GM18858 (cell line): ENCODE measurements at regions not wholly inside any gene's neighbourhood (a gene's known extent, or its start where the extent isn't known, plus 50 kb on each side); places are given as distances from the start of the nearest gene placed in this dataset.
"Not testable (repeated sequence)": the region's sequence is repeated elsewhere in the genome, so short reads cannot be mapped to it uniquely, and the experiment has no call there.

Source experiments
- ATAC-seq: cut with Tn5 transposase; IDR thresholded peaks from one replicate; pipeline ENCODE4 v1.9.1; 2021; ENCODE audit not compliant: unreplicated experiment

DNA sequence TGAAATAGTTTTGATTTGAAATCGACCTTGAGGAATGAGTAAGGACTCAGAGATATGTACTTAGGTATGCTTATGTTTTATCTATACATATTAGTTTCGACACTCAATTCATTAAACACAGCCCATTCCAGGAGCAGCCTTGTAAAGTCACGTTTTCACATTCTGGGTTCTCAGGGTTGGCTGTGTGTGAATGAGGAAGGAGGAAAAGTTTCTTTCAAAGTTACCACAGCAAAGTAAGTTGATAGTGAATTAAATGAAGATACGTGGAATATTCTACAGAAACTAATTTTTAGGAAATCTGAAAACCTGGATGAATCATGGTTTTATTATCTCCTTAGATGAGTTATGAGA lies 133.5 kb downstream of the C3orf38 start:
- no peak for ATAC-seq

DNA sequence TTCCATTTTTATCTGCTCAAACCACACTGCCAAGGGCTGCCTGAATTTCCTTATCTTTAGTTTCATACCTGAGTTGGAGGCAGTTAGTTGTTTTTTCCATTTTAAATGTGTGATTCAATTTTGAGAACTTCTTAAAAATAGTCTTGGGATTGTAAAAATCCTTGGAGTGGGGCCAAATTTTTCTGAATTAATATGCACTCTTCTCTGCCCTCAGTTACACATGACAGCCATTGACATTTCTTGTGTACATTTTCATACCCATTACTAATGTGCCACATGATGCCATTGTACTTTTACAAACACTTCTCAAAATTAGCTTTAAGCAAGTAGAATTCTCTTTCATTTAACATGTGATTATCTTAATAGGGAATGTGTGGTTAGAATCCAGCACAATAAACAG lies 141.7 kb downstream of the C3orf38 start:
- no peak for ATAC-seq

DNA sequence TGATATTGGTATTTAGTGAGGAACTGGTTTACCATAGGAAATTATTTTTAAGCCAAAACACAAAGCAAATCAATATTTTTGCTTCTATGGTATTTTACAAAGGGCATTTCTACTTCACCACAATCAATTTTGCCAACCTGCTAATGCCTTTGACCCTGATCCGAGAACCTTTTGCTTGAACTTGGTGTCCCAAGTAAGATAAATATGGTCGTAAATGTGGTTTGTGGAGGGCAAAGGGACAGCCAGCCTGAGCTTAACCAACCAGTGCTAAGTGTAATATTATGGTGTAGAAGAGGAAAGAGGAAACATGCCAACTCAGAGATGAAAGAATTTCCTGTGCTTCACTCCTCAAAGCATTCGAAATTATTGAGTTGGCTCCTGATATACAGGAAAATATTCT lies 148.4 kb downstream of the C3orf38 start:
- no peak for ATAC-seq

DNA sequence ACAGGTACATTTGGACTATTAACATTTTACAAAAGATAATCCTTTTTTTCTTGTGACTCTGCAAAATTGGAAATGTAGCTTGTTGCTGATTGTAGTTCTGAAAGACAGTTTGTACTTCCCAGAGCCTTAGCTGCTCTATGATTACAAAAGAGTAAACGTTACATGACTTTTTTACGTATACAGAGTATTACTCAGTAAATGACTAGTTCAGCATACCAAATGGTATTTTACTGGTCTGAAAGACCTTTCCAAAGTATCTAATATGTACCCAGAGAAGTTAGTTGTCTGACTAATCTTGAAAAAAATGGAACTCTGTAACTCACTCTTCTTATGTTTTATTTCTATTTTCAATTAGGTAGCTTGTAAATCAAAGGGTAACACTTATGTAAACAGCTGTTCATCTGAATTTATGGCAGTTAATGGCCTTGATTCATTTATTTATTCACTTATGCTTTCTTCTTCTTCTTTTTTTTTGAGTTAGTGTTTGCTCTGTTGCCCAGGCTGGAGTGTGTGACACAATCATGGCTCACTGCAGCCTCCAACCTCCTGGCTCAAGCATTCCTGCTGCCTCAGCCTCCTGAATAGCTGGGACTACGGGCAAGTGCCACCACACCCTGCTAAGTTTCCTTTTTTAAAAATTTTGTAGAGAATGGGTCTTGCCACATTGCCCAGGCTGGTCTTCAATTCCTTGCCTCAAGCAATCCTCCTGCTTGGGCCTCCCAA lies 151.7 kb downstream of the C3orf38 start:
- no peak for ATAC-seq

DNA sequence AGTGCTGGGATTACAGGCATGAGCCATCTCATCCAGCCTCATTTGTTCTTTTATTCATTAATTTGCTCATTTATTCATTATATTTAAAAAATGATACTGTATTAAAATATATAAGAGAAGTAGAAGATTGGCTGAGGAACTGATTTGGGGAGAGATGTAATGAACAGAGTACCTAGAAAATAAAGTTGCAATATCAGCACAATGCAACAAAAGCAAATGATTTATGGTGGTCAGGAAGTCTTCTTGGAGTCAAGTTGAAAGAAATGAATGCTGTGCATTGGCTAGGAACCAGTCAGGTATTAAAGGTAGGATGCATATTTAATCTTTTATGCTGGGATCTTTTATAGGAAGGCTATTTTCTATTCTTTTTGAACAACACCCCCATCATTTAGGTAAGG lies 152.2 kb downstream of the C3orf38 start:
- no peak for ATAC-seq

DNA sequence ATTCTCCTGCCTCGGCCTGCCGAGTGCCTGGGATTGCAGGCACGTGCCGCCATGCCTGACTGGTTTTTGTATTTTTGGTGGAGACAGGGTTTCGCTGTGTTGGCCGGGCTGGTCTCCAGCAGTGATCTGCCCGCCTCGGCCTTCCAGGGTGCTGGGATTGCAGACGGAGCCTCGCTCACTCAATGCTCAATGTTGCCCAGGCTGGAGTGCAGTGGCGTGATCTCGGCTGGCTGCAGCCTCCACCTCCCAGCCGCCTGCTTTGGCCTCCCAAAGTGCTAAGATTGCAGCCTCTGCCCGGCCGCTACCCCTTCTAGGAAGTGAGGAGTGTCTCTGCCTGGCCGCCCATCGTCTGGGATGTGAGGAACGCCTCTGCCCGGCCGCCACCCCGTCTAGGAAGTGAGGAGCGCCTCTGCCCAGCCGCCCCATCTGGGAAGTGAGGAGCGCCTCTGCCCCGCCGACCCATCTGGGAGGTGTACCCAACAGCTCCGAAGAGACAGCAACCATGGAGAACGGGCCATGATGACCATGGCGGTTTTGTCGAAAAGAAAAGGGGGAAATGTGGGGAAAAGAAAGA lies 153.7 kb downstream of the C3orf38 start:
- ATAC-seq, result not testable (repeated sequence)

DNA sequence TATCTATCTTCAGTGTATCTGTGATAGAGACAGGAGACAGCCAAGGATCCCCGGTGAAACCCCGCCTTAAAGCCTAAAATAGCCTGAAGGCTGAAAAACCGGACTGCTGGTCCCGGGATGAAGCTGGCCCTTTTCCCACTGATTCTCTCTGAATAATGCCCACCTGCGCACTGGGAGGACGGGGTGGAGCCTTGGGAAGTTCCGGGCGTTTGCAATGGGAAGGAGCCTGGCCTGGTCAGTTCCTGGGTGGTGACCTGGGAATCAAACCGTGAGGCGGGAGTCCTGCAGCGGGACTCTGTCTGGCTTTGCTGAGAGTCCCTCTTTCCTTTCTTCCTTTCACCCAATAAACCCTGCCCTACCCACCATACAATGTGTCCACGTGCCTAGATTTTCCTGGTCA lies 157.9 kb downstream of the C3orf38 start:
- ATAC-seq, result no peak

DNA sequence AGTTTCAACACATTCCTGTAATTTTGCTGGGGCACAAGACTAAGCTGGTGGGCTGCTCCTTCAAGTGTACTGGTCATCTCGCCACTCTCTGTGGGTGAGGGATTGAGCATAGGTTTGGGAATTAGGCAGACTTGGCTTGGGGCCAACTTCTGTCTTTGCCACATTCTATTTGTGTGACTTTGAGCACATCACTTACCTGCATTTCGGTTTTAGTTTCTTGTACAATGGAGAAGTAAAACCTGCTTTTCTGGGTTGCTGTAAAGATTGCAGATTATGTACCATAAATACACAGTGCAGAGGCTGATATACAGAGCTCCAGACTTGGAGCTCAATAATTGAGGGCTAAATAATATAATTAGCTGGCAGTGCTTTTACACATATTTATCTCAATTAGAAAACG lies 162.1 kb downstream of the C3orf38 start:
- ATAC-seq, result no peak

DNA sequence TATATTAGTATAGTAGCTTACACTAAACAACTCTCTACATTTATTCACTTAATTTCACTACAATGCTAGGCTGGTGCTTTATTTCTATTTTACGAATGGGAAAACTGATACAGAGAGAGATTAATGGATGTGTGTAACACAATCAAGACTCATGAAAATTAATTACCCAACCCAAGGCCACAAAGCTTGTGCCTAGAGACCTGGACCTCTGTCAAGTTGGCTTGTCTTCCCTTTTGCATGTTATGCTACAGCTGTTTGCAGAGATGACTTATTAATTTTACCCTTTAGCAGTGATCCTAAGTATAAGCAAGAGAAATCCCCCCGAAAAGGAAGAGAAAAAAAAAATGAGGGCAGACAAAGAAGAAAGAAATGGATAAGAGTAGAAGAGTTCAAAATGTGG lies 162.5 kb downstream of the C3orf38 start:
- no peak for ATAC-seq

DNA sequence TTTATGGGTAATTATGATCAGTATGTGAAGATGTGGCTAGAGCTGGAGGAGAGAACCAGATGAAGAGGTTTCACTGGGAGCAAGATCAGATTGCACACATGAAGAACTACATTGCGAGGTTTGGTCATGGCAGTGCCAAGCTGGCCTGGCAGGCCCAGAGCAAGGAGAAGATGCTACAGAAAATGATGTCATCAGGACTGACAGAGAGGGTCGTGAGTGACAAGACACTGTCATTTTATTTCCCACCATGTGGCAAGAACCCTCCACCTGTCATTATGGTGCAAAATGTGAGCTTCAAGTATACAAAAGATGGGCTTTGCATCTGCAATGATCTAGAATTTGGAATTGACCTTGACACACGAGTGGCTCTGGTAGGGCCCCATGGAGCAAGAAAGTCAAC lies 168.3 kb downstream of the C3orf38 start:
- no peak for ATAC-seq

DNA sequence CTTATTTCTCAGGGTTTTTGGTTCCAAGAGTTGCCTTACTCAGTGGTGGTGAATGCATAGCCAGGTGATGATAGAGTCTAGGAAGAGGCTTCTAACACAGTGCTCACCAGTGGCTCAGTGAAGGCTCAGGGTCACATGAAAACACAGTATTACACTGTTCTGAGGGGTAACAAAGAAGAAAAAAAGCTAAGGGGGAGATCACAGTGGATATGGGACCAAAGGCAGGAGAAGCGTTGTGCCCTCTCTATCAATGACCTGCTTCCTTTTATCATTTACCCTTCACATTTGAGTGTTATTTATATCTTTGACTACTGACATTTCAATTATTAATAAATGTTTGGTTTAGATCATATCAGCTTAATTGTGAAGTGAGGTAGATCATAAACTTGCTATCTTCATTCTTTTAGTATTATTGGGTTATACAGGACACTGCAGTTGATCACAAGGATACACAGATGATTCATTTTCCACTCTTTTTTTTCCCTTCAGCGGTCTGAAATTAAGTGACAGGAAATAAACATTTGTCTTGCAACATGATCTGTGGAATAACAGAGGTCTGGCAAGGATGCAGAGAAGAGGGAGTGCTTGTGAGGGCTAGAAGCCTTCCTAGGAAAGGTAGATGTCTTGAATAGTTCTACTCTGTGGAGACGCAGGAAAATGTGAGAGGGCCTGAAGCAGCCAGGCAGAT lies 171.7 kb downstream of the C3orf38 start:
- no peak for ATAC-seq

DNA sequence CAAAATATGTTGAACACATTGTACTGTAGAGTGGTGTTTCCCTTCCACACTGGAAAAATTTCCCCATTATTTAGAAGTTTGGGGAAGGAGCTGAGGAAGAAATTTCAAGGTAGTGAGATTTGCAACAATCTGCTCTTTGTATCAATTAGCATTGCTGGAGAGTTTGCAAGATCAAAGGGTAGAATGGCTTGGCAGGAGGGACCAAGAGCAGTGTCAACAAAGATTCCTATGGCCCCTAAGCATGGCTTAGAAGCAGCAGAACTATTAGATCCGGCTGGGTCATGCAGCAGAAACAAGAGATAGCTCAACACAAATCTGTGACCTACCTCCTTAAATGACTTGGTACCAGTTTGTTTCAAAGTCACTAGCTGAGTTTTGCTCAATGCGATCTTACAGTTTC lies 175.0 kb downstream of the C3orf38 start:
- ATAC-seq, result no peak

DNA sequence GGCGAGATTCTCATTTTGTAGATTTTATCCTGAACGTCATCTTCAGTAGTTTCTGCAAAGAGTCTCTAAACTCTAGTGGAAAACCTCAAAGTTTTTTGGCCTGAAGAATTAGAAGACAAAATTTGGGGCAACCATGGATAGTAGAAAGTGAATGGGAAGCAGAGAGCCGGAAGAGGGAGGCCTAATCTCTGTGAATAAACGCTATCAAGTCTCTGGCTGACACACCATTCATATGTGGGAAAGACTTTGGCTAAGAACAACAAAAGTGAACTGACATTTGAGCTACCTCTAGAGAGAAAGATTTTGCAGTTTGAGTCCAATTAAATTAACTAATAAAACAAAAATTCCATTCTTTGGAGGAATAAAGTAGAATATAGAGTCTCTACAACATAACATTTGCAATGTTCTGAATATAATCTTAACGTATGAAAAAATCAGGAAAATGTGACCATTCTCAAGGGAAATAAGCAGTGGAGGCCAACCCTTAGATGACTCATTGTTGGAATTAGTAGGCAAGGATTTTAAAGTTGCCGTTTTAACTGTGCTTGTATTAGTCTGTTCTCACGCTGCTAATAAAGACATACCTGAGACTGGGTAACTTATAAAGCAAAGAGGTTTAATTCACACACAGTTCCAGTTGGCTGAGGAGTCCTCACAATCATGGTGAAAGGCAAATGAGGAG lies 184.6 kb downstream of the C3orf38 start:
- no peak for ATAC-seq

DNA sequence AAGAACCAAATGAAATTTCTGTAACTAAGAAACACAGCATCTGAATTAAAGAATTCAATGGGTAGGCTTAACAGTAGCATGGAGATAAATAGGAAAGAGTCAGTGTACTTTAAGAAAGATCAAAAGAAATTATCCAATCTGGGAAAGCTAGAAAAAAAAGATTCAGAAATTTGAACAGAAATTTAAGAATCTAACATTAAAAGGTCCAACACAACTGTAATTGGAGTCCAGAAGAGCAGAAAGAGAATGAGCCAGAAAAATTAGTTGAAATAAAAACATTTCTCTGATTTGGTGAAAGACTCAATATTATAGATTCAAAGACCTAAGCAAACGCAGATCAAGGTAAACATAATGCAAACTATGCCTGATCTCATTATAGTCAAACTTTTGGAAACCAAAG lies 187.1 kb downstream of the C3orf38 start:
- ATAC-seq, result no peak

DNA sequence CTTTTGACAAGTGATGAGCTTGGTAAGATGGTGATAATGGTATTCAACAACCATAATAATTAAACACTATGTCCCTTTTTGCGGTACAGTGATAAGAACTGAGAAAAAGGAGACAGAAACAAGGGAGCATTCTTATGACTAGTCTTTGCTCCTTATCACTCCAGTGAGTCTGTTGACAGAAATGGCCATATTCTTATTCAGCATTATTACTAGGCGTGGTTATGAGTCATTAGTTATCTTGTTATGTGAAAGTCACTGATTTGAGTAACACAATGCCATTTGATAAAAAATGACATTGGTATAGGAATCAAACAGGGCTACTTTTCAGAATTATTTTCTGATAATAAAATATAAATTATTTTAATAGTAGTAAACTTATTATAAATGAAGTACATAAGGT lies 193.5 kb downstream of the C3orf38 start:
- ATAC-seq, result no peak

DNA sequence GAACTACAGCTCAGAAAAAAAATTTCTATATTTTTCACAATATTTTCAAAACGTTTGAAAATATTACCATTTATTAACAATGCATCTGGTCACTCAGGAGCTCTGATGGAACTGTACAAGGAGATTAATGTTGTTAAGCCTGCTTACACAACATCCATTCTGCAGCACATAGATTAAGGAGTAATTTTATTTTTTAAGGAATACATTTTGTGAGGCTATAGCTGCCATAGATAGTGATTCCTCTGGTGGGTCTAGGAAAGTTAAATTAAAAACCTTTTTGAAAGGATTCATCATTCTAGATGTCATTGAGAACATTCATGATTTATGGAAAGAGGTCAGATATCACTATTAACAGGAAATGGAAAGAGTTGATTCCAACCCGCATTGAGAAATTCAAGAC lies 196.9 kb downstream of the C3orf38 start:
- no peak for ATAC-seq

DNA sequence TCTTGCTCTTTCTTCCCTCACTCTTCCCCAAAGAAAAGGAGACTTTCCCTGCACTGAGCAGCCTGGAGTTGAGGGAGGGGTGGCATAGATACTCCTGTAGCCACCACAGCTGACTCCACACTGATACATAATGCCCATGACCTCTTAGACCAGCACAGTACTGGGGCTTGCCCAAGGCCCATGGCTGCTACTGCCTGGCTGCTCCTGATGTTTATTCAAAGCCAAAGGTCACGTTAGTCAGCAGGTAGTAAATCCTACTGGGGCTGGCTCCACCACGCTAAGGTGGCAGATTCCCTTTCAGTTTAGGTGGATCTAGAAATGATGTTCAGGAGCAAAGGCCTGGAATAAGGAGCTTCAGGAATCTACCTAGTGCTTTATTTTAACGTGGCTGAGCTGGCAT lies 212.7 kb downstream of the C3orf38 start:
- no peak for ATAC-seq

DNA sequence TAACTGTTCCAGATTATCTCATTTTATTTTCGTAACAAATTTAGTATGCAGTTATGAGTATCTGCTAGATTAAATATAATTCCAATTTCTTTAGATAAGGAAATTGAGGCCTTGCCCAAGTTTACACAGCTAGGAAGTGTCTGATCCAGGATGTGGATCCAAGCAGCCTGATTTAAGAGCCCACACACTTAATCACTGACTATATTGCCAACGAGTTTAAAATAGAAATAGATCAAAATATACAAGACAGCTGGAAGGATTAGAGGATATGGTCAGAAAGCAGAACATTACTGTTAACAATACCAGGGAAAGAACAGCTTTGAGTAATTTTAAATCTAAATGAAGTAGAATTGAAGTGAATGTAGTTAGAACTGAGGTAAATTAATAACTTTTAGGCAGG lies 215.2 kb downstream of the C3orf38 start:
- no peak for ATAC-seq

DNA sequence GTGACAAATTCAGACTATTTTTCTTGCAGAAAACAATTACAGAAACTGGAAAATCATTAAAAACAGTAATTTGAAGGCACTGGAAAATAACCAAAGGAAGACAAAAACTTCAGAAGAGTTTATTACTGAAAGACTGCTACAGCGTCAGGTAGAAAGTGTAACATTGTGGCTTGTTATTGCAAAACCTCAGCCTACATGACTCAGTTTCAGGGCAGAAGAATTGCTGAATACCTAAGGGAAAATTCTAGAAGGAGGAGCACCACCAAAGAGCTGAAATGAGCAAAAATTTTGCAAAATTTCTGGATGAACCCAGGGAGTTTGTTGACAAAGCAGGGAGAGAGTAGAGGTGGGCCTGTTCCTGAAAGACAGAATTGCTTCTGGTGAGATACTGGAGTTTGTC lies 219.6 kb downstream of the C3orf38 start:
- ATAC-seq, result no peak

DNA sequence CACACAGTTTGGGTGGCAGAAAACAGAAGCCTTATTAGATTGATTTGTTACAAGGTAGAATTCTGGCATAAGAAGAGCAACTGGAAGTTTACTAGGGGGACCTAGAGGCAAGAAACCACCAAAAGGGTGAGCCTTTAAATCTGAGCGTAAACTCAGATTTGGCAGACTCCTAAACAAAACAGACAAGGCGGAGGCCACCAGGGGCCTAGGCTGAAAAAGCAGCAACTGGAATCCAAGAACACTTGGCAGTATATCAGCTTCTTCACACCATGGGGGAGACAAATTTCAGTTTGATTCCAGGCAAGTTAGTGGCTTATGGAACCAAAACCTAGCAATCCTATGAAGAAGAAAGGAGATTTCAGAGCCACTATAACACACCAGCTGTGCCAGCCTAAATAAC lies 220.0 kb downstream of the C3orf38 start:
- no peak for ATAC-seq

DNA sequence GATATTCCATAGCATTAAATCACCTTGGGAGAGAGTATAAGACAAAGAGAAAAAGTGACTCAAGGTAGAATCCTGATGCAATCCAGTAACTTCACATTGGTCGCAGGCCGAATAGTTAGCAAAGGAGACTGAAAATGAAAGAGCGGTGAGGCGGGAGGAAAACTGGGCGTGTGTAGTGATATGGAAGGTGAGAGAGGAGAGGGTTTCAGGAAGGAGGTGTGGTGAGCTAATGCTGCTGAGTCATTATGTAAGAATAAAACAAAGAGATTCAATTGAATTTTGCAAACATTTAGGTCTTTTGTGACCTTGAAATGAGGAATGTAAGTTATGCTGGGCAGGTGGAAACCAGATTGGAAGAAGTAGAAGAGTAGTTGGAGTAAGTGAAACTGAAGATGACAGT lies 235.3 kb downstream of the C3orf38 start:
- ATAC-seq, result peak; percentile 88

DNA sequence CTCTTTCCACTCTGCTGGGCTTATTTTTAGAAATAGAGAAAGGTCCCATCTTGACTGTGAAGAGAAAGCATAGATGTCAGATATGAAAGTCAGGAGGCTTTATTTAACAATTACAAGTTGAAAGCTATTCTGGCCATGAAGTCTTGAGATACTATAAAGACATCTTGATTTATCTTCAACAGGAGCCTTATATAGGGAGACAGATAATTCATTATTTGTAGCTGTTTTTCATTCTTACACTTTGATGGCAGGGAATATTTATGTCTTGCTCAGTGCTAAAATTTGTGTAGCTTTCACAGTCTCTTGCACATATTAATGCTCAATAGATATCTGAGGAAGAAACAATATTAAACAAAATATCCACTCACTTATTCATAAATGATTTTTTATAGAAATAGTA lies 248.8 kb downstream of the C3orf38 start:
- ATAC-seq, result no peak
